Iris pigment epithelial cell (primary cell): ENCODE measurements at regions not wholly inside any gene's neighbourhood (a gene's known extent, or its start where the extent isn't known, plus 50 kb on each side); places are given as distances from the start of the nearest gene placed in this dataset.

Experiments
- DNase-seq: peaks from one replicate; pipeline ENCODE4 v3.0.0-alpha.2; 2011; ENCODE audit warnings: low read depth

DNA sequence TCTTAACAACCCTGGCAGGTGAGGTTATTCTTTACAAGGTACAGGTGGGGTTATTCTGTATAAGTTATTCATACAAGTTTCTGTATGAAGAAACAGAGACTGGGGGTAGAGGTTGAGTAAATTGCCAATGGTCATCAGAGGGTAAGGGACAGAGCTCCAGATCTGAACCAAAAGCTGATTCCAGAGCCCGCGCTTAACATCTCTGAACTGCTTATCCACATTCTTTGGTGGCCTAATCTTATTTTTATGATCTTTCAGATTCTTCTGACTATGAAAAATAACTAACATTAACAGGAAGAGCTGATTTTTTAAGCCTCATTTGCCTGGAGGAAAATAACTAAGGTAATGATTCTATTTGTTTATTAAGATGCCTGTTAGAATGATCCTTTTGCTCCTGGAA, 63.9 kb upstream of the BARHL2 start:
- DNase-seq: no peak

DNA sequence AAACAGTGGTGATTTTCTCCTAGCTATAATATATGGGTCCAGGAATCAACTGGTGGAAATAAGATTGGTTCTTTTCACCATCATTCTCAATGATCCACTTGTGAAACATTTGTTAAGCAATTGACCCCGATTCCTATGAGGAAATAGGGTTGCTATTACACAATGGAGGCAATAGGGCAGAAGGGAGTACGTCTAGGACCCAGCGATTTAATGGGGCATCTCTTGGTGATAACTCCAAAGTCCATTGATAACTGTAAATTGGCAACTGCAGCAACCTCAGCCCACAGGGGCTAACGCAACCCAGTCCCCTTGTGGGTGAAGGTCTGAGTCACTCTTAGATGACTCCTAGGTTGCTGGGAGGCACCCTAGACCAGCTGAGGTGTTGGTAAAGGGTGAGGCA, 62.5 kb upstream of the BARHL2 start:
- no peak for DNase-seq

DNA sequence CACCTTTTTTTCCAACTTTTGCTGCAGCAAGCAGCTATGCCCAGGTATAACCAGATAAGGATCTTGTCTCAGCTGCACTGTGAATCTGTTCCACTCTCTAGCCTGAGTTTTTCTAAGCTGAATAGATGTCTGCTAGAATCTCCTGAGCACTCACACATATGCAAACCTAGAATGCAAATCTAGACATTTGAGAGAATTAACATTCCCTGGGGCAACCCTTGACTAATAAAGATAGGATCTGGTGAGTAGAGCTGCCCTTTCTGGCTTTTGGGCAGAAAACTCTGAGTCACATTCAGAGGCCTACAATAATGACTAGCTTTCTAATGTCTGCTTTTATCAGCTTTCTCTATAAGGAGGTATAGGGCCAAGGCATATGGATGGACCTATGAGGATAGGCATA, 61.4 kb upstream of the BARHL2 start:
- DNase-seq: no peak

DNA sequence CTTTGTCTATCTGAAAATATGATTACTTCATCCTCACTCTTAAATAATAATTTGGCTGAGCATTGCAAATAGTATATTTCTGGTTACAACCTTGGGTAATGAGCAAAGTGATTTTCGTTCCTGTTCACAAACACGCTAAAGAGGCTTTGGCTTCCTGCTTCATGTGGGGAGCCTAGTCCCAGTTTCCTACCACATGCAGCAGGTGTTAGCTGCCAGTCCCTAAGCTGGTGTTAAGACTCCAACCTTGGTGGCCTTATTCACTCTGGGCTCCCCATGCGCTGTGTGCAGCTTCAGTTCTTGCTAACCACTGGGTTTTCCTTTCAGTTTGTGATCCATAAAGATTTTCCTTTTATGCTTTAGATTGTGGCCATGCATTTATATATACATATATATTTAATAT, 56.7 kb upstream of the BARHL2 start:
- no peak for DNase-seq

DNA sequence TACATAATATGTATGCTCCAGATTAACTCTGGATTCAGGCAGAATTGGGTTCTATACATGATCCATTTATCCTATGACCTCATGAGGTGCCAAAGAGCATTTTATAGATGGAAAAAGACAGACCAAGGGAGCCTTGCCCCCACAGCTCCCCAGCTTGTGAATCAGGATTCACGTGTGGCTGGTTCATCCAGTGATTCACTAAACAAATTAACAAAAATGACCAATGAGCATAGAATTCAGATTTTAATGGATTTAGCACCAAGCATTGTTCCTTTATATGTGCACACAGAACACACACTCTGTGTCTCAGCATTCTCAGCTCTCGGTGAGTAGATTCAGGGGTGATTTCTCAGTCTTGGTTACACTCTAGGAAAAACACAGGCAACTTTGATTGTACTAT, 51.7 kb upstream of the BARHL2 start:
- no peak for DNase-seq

DNA sequence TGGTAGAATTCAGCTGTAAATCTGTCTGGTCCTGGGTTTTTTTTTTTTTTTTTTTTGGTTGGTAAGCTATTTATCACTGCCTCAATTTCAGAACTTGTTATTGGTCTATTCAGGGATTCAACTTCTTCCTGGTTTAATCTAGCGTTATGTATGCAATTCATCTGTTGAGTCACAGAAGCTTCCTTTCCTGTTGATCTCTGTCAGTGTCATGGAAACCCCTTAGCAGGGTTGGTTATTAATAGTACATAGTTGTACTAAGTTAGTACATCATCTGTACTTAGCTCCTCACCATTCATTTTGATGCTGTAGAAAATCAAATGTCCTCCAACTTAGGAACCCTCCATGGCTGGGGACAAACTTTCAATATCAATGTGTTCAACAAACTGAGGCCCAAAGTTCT, 51.0 kb upstream of the BARHL2 start:
- no peak for DNase-seq
